ENCODE measurements at regions not wholly inside any gene's neighbourhood (a gene's known extent, or its start where the extent isn't known, plus 50 kb on each side); places are given as distances from the start of the nearest gene placed in this dataset.
"Not testable (repeated sequence)": the region's sequence is repeated elsewhere in the genome, so short reads cannot be mapped to it uniquely, and the experiment has no call there.

- peak overlapping the region; percentile 68 for H3K4me3 Mint-ChIP-seq
- peak overlapping the region; percentile 72 to 77 for H3K27ac Mint-ChIP-seq
- ATAC-seq = peak; percentile 77 to 78
- peak; percentile 72 for DNase-seq (ENCODE audit: low spot score)
- H3K4me1 Mint-ChIP-seq (ENCODE audit: low read depth in 2 of 2) = peaks cover 44 to 48% of the 10 kb centered on the region in 2 donors
- H3K36me3 Mint-ChIP-seq = no peaks in the 10 kb centered on the region
- no peaks in the 10 kb centered on the region for H3K9me3 Mint-ChIP-seq
- H3K27me3 Mint-ChIP-seq = no peaks in the 10 kb centered on the region
Observed at GRCh38 chr7:10643545-10643944, 330.1 kb upstream of the PHF14 start.

GRCh38 chr7:10644849-10645248 is 328.8 kb upstream of the PHF14 start:
- Mint-ChIP-seq H3K27me3 (no peaks in the 10 kb centered on the region), H3K9me3 (no peaks in the 10 kb centered on the region), H3K36me3 (no peaks in the 10 kb centered on the region), H3K4me1 (ENCODE audit: low read depth in 2 of 2) (peaks cover 47 to 50% of the 10 kb centered on the region in 2 donors), H3K27ac (peak overlapping the region; percentile 72 to 77), H3K4me3 (peak overlapping the region; percentile 30)
- ATAC-seq (no peak), DNase-seq (ENCODE audit: low spot score) (no peak)

DNA sequence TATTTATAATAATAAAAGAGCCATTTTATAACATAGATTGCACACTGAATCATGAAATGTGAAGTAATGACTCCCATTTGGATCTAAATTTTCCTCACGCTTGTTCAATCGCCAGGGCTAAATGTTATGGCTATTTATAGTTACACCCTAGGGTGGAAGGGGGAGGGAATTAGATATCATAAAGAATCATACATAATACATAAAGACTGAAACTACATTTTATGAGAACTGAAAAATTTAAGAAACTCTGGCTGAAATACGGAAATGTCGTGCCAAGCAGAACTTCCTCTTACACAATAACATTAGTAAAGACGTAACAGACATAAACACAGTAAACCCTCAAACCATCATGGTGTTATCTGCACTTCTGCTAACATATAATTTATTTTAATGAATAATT is 327.5 kb upstream of the PHF14 start:
- peaks cover 45 to 50% of the 10 kb centered on the region in 2 donors for H3K4me1 Mint-ChIP-seq (ENCODE audit: low read depth in 2 of 2)

DNA sequence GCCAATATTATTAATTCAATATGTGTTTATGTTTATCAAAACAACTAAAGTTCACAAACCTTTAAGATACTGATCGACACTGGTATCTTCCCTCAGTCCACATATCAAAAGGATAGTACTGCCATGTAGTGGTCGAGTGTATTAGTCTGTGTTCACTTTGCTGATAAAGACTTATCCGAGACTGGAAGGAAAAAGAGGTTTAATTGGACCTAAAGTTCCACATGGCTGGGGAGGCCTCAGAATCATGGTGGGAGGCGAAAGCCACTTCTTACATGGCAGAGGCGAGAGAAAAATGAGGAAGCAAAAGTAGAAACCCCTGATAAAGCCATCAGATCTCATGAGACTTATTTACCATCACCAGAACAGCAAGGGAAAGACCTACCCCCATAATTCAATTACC is 325.4 kb upstream of the PHF14 start:
- no peaks in the 10 kb centered on the region for H3K36me3 Mint-ChIP-seq
- H3K9me3 Mint-ChIP-seq = no peaks in the 10 kb centered on the region
- no peak for ATAC-seq
- H3K27ac Mint-ChIP-seq = peak overlapping the region; percentile 72 to 77
- no peak for DNase-seq (ENCODE audit: low spot score)
- H3K4me3 Mint-ChIP-seq = no peak overlapping the region
- peaks cover 33 to 37% of the 10 kb centered on the region in 2 donors for H3K4me1 Mint-ChIP-seq (ENCODE audit: low read depth in 2 of 2)
- H3K27me3 Mint-ChIP-seq = no peaks in the 10 kb centered on the region

More for the DNA sequence above, 327.5 kb upstream of the PHF14 start:
- Mint-ChIP-seq H3K9me3 (no peaks in the 10 kb centered on the region), H3K27me3 (no peaks in the 10 kb centered on the region), H3K27ac (peak overlapping the region; percentile 72 to 77), H3K4me3 (peak overlapping the region; percentile 58), H3K36me3 (no peaks in the 10 kb centered on the region)
- no peak for DNase-seq (ENCODE audit: low spot score)
- peak; percentile 55 to 71 for ATAC-seq

DNA sequence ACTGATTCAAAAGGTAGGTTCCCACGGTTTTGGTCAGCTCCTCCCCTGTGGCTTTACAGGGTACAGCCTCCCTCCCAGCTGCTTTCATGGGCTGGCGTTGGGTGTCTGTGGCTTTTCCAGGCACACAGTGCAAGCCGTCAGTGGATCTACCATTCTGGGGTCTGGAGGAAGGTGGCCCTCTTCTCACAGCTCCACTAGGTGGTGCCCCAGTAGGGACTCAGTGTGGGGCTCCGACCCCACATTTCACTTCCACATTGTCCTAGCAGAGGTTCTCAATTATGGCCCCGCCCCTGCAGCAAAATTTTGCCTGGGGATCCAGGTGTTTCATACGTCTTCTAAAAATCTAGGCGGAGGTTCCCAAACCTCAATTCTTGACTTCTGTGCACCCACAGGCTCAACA is 324.6 kb upstream of the PHF14 start:
- Mint-ChIP-seq H3K4me1 (ENCODE audit: low read depth in 2 of 2) (peaks cover 24 to 28% of the 10 kb centered on the region in 2 donors), H3K27ac (peak overlapping the region in 1 of 2 donors; percentile 77)
- H3K4me3 Mint-ChIP-seq; ATAC-seq; H3K36me3 Mint-ChIP-seq; H3K9me3 Mint-ChIP-seq; H3K27me3 Mint-ChIP-seq; DNase-seq (ENCODE audit: low spot score): not testable (repeated sequence)

DNA sequence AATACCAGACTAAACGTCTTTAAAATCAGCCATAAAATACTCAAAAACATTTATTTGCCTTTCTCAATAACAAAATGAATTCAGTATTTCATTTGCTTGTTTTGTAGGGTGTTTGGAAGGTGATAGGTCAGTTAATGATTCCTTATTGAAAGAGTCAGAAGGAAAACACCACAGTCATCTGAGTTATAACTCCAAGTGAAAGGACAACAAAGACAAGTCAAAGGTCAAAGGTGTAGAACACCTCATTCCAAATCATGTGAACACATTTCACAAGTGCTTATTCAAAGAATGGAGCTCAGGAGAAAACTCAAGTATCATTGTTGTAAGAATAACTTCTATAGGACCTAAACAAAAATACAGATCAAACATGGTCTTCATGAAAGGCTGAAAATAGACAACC is 318.6 kb upstream of the PHF14 start:
- Mint-ChIP-seq H3K9me3 (no peaks in the 10 kb centered on the region), H3K4me3 (no peak overlapping the region), H3K27ac (no peak overlapping the region), H3K4me1 (ENCODE audit: low read depth in 2 of 2) (no peaks in the 10 kb centered on the region), H3K36me3 (no peaks in the 10 kb centered on the region), H3K27me3 (peaks cover 0 to 4% of the 10 kb centered on the region in 2 donors)
- ATAC-seq (no peak), DNase-seq (ENCODE audit: low spot score) (no peak)

DNA sequence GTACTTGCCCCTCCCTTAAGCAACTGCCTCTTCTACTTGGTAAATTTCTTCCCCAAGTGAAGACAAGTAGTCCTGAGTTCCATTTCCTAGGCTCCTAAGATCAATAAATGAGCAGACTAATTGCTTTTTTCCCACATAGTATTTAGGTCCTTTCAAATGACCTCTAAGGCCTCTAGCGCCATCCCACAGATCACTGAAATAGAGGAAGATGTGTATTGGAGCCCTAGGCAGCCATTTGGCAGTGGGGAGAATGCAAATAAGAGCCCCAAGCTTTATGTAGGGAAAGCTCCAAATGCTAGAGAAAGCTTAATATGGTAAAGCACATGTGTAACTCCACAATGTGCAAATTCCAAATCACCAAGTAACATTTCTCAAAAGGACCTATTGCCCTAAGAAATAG is 316.5 kb upstream of the PHF14 start:
- Mint-ChIP-seq H3K4me3 (no peak overlapping the region), H3K27me3 (peaks cover 0 to 4% of the 10 kb centered on the region in 2 donors), H3K27ac (no peak overlapping the region), H3K4me1 (ENCODE audit: low read depth in 2 of 2) (no peaks in the 10 kb centered on the region), H3K36me3 (no peaks in the 10 kb centered on the region), H3K9me3 (no peaks in the 10 kb centered on the region)
- ATAC-seq (no peak), DNase-seq (ENCODE audit: low spot score) (no peak)

DNA sequence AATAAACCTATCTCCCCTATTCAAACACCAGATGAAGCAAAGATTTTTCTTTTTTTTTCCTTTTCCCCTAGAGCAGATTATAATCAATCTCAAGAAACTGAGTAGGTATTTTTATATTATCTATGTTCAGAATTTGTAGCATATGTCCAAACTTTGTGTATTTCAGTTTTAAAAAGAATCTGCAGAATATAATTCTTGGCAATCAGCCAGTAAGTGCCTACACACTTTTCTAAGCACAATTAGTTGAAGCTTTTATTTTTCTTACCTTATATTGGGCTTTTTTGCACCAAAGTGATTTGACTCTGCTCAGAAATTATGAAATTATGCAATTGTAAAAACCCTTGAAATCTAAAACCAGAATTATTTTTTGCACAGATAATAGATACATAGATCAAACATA is 315.8 kb upstream of the PHF14 start:
- H3K4me3 Mint-ChIP-seq = no peak overlapping the region
- no peaks in the 10 kb centered on the region for H3K4me1 Mint-ChIP-seq (ENCODE audit: low read depth in 2 of 2)
- DNase-seq (ENCODE audit: low spot score) (no peak), ATAC-seq (no peak)
- H3K27me3 Mint-ChIP-seq = peaks cover 0 to 4% of the 10 kb centered on the region in 2 donors
- H3K9me3 Mint-ChIP-seq = no peaks in the 10 kb centered on the region
- H3K27ac Mint-ChIP-seq = no peak overlapping the region
- H3K36me3 Mint-ChIP-seq = no peaks in the 10 kb centered on the region

- no peaks in the 10 kb centered on the region for H3K36me3 Mint-ChIP-seq
- no peak for ATAC-seq
- H3K4me3 Mint-ChIP-seq = no peak overlapping the region
- H3K9me3 Mint-ChIP-seq = no peaks in the 10 kb centered on the region
- no peak for DNase-seq (ENCODE audit: low spot score)
- H3K27ac Mint-ChIP-seq = peak overlapping the region in 1 of 2 donors; percentile 53
- H3K27me3 Mint-ChIP-seq = peaks cover 0 to 4% of the 10 kb centered on the region in 2 donors
- peaks cover 0 to 7% of the 10 kb centered on the region in 2 donors for H3K4me1 Mint-ChIP-seq (ENCODE audit: low read depth in 2 of 2)
Observed at GRCh38 chr7:10662491-10662890, 311.2 kb upstream of the PHF14 start.

- H3K4me3 Mint-ChIP-seq = no peak overlapping the region
Observed at GRCh38 chr7:10662982-10663884, 310.4 kb upstream of the PHF14 start.

GRCh38 chr7:10672186-10672585 is 301.5 kb upstream of the PHF14 start:
- peaks cover 0 to 7% of the 10 kb centered on the region in 2 donors for H3K27me3 Mint-ChIP-seq
- peaks cover 20% of the 10 kb centered on the region for H3K36me3 Mint-ChIP-seq
- H3K4me1 Mint-ChIP-seq (ENCODE audit: low read depth in 2 of 2) = peaks cover 0 to 2% of the 10 kb centered on the region in 2 donors
- peaks cover 15% of the 10 kb centered on the region for H3K9me3 Mint-ChIP-seq
- no peak overlapping the region for H3K27ac Mint-ChIP-seq
- ATAC-seq = no peak
- H3K4me3 Mint-ChIP-seq = no peak overlapping the region
- DNase-seq (ENCODE audit: low spot score) = no peak

More at GRCh38 chr7:10662982-10663884, 310.4 kb upstream of the PHF14 start:
- H3K4me1 Mint-ChIP-seq (ENCODE audit: low read depth in 2 of 2) = peaks cover 0 to 7% of the 10 kb centered on the region in 2 donors
- H3K27me3 Mint-ChIP-seq = peaks cover 0 to 4% of the 10 kb centered on the region in 2 donors
- H3K36me3 Mint-ChIP-seq = no peaks in the 10 kb centered on the region
- no peaks in the 10 kb centered on the region for H3K9me3 Mint-ChIP-seq
- ATAC-seq (no peak), DNase-seq (ENCODE audit: low spot score) (no peak)
- peak overlapping the region in 1 of 2 donors; percentile 53 for H3K27ac Mint-ChIP-seq

- H3K27me3 Mint-ChIP-seq = no peaks in the 10 kb centered on the region
- H3K9me3 Mint-ChIP-seq = no peaks in the 10 kb centered on the region
- no peaks in the 10 kb centered on the region for H3K36me3 Mint-ChIP-seq
- H3K4me3 Mint-ChIP-seq = no peak overlapping the region
- DNase-seq (ENCODE audit: low spot score) = no peak
- no peak overlapping the region for H3K27ac Mint-ChIP-seq
- ATAC-seq = no peak
- H3K4me1 Mint-ChIP-seq (ENCODE audit: low read depth in 2 of 2) = no peaks in the 10 kb centered on the region
Observed at GRCh38 chr7:10677211-10677610, 296.5 kb upstream of the PHF14 start.

- Mint-ChIP-seq H3K36me3 (no peaks in the 10 kb centered on the region), H3K4me3 (no peak overlapping the region), H3K9me3 (no peaks in the 10 kb centered on the region), H3K27ac (no peak overlapping the region), H3K4me1 (ENCODE audit: low read depth in 2 of 2) (no peaks in the 10 kb centered on the region), H3K27me3 (no peaks in the 10 kb centered on the region)
- ATAC-seq (no peak), DNase-seq (ENCODE audit: low spot score) (no peak)
Observed at GRCh38 chr7:10677668-10678232, 295.9 kb upstream of the PHF14 start.

DNA sequence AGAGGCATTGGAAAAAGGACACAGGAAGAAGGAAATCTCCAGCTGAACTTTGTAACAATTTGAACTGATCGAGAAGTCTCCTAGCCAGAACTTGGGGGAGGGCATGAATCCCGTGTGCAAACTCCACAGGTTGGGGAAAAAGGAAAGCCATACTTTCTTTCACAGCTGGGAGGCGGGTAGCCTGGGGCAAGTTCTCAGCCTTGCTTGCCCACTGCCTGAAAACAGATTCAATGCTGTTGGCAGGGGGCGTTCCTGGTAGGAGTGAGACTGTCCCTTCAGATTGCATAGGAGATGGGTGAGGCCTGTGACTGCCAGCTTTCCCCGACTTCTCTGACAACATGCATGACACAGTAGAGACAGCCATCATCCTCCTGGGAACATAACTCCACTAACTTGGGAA is 289.1 kb upstream of the PHF14 start:
- Mint-ChIP-seq H3K9me3 (peaks cover 10% of the 10 kb centered on the region), H3K36me3 (no peaks in the 10 kb centered on the region), H3K4me1 (ENCODE audit: low read depth in 2 of 2) (no peaks in the 10 kb centered on the region), H3K27me3 (peaks cover 0 to 8% of the 10 kb centered on the region in 2 donors), H3K4me3 (no peak overlapping the region), H3K27ac (no peak overlapping the region)
- DNase-seq (ENCODE audit: low spot score) = no peak
- no peak for ATAC-seq
